SK-N-MC (cell line): ENCODE measurements at regions not wholly inside any gene's neighbourhood (a gene's known extent, or its start where the extent isn't known, plus 50 kb on each side); places are given as distances from the start of the nearest gene placed in this dataset.

Source experiments
- DNase-seq: peaks from one replicate; pipeline ENCODE4 v3.0.0-alpha.2; 2011; ENCODE audit warnings: low read depth, low spot score
- H3K27ac ChIP-seq: fragments of 200-600 bp; sonication (generic); 2 replicates; pipeline ENCODE4 v1.5.1; 2016; ENCODE audit warnings: mixed run types
- H3K36me3 ChIP-seq: fragments of 200-600 bp; sonication (generic); 2 replicates; pipeline ENCODE4 v1.6.1; 2017; ENCODE audit warnings: antibody characterized with exemption, low read length, mixed read lengths; ENCODE audit not compliant: insufficient read depth
- H3K4me3 ChIP-seq: fragments of 200-600 bp; sonication (generic); 2 replicates; pipeline ENCODE4 v1.5.1; 2016
- H3K9ac ChIP-seq: fragments of 200-600 bp; sonication (generic); 2 replicates; pipeline ENCODE4 v1.8.0; 2017; ENCODE audit warnings: mixed run types, mixed read lengths; ENCODE audit not compliant: insufficient read length
- H3K9me3 ChIP-seq: fragments of 200-600 bp; sonication (generic); 2 replicates; pipeline ENCODE4 v1.6.1; 2017; ENCODE audit warnings: low read depth, mild to moderate bottlenecking, antibody characterized with exemption, low read length, moderate library complexity, mixed read lengths
- EZH2 ChIP-seq: fragments of 200-600 bp; sonication (generic); IDR thresholded peaks from one replicate; pipeline ENCODE4 v1.6.1; 2017; ENCODE audit warnings: antibody characterized with exemption
- FOXP2 ChIP-seq: optimal IDR thresholded peaks from 2 replicates; pipeline ENCODE3; 2011; ENCODE audit warnings: mild to moderate bottlenecking, moderate library complexity; ENCODE audit not compliant: insufficient read depth; ENCODE audit errors: extremely low read length, control extremely low read depth
- POLR2AphosphoS5 ChIP-seq: IDR thresholded peaks from 2 replicates; pipeline ENCODE4 v1.6.1; 2012; ENCODE audit warnings: mild to moderate bottlenecking, low read depth, low read length, borderline replicate concordance

DNA sequence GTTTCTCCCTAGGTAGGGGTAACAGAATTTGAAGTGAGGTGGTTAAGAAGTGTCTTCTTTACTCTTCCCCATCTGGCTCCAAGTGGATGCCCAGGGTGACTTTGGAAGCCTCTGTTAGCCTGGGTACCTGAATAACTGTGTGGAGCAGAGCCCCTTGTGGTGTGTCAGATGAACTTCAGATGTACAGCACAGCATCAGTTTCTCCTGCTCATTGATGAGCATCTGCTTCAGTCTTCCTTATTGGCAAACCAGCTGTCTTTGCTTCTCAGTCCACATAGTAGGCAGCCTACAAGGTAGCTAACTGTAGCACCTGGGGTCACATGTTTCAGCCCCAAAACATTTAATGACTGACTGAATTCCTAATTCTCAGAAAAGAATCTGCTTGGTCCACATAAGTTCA lies 56.2 kb upstream of the ATP8B1 start:
- H3K9me3 ChIP-seq = no peaks in the 10 kb centered on the region
- TF ChIP-seq EZH2 (no peak), POLR2AphosphoS5 (no peak), FOXP2 (no peak)
- H3K27ac ChIP-seq = no peak overlapping the region
- DNase-seq = no peak
- no peak overlapping the region for H3K4me3 ChIP-seq
- H3K9ac ChIP-seq = no peak overlapping the region
- H3K36me3 ChIP-seq = no peaks in the 10 kb centered on the region

DNA sequence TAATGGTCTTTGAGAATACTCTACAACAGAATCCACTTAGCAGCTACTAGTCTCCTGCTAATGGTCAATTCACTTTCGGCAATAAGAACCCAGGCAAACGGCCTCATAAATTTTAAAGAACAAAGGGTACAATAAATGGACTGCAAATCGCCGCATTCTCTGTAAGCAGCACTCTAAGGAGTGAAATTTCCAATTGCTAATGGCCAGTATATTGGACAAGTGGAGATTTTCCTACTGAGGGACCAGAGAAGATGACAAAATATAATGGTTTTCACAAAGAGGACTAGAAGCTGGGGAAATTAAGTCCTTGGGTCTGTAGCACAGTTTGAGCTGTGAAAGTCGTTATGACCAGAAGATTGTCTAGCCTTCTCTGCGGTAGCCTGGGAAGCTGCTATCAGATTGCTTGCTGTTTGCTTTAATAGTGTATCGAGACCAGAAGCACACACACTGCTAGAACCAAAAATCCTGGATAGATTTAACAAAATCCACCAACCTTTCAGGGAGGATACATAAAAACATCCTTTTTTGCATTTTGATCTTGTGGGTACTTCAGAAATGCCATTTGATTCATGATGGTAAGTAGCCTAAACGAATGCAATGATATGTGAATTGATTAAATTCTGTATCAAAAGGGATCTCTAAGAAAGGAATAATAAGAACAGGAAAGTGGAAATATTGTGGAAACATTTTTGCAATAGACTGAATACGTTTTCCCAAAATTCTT lies 53.6 kb upstream of the ATP8B1 start:
- Histone ChIP-seq H3K27ac (peak overlapping the region; percentile 90), H3K4me3 (peak overlapping the region; percentile 41; the same call in 1 of the 2 replicates), H3K9me3 (no peaks in the 10 kb centered on the region), H3K36me3 (no peaks in the 10 kb centered on the region), H3K9ac (peak overlapping the region; percentile 29)
- TF ChIP-seq FOXP2 (no peak), POLR2AphosphoS5 (no peak; the same call in 1 of the 2 replicates), EZH2 (no peak)
- peak; percentile 86 for DNase-seq

DNA sequence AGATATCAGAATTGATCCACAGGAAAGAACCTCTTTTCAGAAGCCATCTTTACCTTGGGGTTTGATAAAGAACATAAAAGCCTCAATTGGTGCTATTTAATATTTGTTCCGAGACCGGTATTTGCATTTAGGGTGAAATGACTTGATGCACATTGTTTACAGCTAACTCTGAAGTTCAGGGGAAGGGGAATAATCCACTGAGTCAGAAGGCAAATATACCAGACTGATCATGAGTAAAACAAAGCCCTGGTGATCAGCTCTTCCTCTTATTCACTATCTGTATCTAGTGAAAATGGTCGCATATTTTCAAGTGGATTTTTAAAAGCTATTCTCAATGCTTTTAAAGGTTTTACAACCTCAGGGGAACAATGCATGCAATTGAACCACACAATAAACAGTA lies 53.0 kb upstream of the ATP8B1 start:
- TF ChIP-seq EZH2 (no peak), POLR2AphosphoS5 (no peak), FOXP2 (no peak)
- H3K9me3 ChIP-seq = no peaks in the 10 kb centered on the region
- H3K27ac ChIP-seq = peak overlapping the region; percentile 90
- H3K36me3 ChIP-seq = no peaks in the 10 kb centered on the region
- peak overlapping the region; percentile 41; the same call in 1 of the 2 replicates for H3K4me3 ChIP-seq
- DNase-seq = no peak
- peak overlapping the region; percentile 29 for H3K9ac ChIP-seq

DNA sequence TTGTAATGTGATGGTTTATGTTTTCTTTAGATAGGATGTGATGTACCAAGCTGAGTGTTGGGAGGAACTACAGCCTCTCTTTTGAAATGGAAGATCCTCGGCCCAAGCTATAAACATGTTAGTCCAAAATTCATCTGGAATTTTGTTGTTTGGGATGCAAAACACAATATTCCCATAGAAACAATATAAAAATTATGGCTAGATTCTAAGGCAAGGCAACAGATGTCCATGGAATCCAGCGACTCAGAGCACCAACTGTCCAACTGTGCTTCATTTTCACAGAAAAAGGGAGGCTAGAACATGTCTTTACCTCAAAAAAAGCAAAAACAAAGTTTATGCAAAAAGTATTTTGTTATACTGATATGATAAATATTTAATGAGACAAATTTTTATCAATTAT lies 52.4 kb upstream of the ATP8B1 start:
- DNase-seq = no peak
- Histone ChIP-seq H3K9ac (no peak overlapping the region), H3K36me3 (no peaks in the 10 kb centered on the region), H3K4me3 (no peak overlapping the region), H3K27ac (peak overlapping the region; percentile 90; the same call in 1 of the 2 replicates), H3K9me3 (no peaks in the 10 kb centered on the region)
- TF ChIP-seq EZH2 = no peak
- no peak for TF ChIP-seq FOXP2
- TF ChIP-seq POLR2AphosphoS5 = no peak

DNA sequence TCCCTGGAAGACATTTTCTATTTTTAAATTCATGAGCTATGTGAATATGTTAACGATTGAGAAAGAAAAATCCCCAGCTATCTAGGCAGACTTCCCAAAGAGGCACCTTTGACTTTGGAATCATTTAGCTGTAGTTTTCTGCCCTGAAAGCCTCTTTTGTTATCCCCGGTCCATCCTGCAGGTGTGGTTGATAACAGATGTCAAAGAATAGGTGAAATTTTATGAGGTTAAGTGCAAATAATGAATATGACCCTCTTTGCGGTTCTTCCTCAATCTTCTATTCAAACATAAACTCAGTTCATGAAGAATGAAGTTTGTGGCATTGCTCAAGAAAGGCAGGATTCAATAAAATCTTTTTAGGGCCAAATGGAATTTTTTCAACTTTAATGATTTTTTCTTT lies 51.6 kb upstream of the ATP8B1 start:
- Histone ChIP-seq H3K27ac (no peak overlapping the region), H3K9ac (no peak overlapping the region), H3K36me3 (no peaks in the 10 kb centered on the region), H3K9me3 (no peaks in the 10 kb centered on the region), H3K4me3 (no peak overlapping the region)
- no peak for DNase-seq
- TF ChIP-seq FOXP2 = no peak
- no peak for TF ChIP-seq POLR2AphosphoS5
- TF ChIP-seq EZH2 = no peak

DNA sequence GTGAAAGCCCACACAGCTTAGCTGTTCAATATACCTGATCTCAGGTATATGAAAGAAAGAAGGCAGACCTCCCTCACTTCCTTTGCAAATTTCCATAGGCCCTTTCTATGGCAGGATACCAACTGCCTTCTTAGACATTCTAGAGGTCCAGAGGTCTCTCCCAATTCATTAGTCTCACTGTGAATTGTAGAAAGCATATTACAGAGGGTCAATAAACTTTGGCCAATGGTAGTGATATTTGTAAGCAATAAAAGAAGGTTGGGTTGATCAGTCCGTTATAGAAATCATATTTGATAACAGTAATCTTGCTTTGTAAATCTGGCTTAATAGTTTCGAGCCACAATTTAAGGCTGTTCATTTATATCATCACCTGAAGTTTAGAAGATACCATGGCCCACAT lies 50.7 kb upstream of the ATP8B1 start:
- Histone ChIP-seq H3K9ac (no peak overlapping the region), H3K27ac (no peak overlapping the region), H3K36me3 (no peaks in the 10 kb centered on the region), H3K9me3 (no peaks in the 10 kb centered on the region), H3K4me3 (no peak overlapping the region)
- TF ChIP-seq FOXP2 (no peak), EZH2 (no peak), POLR2AphosphoS5 (no peak)
- no peak for DNase-seq

DNA sequence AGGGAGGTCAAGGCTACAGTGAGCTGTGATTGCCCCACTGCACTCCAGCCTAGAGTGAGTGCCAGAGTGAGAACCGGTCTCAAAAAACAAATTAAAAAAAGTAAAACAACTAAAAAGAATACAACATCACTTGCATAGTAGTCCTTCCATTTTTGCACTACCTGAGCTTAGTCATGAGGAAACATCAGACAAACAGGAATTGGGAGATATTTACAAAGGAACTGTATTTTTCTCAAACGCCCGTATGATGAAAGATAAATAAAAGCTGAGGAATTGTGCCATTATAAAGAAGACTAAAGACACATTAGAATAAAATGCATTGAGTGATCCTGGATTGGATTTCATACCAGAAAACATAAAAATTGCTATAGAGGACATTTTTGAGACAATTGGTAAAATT lies 50.0 kb upstream of the ATP8B1 start:
- Histone ChIP-seq H3K9ac (no peak overlapping the region), H3K9me3 (no peaks in the 10 kb centered on the region), H3K27ac (no peak overlapping the region), H3K36me3 (no peaks in the 10 kb centered on the region), H3K4me3 (no peak overlapping the region)
- TF ChIP-seq EZH2 = no peak
- no peak for TF ChIP-seq FOXP2
- TF ChIP-seq POLR2AphosphoS5 = no peak
- DNase-seq = no peak
